GM12865 (cell line): ENCODE measurements at regions not wholly inside any gene's neighbourhood (a gene's known extent, or its start where the extent isn't known, plus 50 kb on each side); places are given as distances from the start of the nearest gene placed in this dataset.

Experiments
- DNase-seq: peaks from one replicate; pipeline ENCODE4 v3.0.0; 2010; ENCODE audit warnings: low read depth
- H3K4me3 ChIP-seq: 2 replicates; pipeline ENCODE4 v1.5.1; 2011; ENCODE audit warnings: mild to moderate bottlenecking, low read depth, low read length, control low read depth
- CTCF ChIP-seq: IDR thresholded peaks from 2 replicates; pipeline ENCODE4 v1.5.1; 2011; ENCODE audit warnings: low read length, control low read depth, low read depth, inconsistent platforms; ENCODE audit not compliant: insufficient read depth; ENCODE audit errors: missing control alignments

GRCh38 chr1:170402476-170403311, 129.3 kb upstream of the GORAB start:
- TF ChIP-seq CTCF = no peak
- H3K4me3 ChIP-seq = no peak overlapping the region
- no peak for DNase-seq

DNA sequence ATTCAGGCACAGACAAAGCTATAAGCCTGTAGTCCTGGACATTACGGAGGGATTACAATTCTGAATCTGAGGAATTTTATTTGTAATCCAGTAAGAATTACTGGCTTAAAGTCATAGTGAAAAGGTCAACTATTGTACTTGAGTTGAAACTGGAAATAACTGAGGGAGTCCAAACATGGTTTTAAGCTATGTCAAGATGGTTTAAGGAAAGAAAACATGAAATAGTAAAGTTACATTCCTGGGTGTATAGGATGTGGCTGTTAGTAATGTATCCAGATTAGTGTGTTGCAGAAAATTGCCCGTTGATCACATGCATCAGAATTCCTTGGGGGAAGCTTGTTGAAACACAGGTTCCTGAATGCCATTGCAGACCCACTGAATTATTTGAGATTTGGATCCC, 124.8 kb upstream of the GORAB start:
- no peak for DNase-seq
- TF ChIP-seq CTCF = no peak
- no peak overlapping the region for H3K4me3 ChIP-seq

- DNase-seq = no peak
- no peak overlapping the region for H3K4me3 ChIP-seq
- no peak for TF ChIP-seq CTCF
Observed at GRCh38 chr1:170407581-170407980, 124.4 kb upstream of the GORAB start.

- no peak for DNase-seq
- TF ChIP-seq CTCF = no peak
- H3K4me3 ChIP-seq = no peak overlapping the region
Observed at GRCh38 chr1:170410401-170411166, 121.4 kb upstream of the GORAB start.

- no peak for DNase-seq
- no peak overlapping the region for H3K4me3 ChIP-seq
- no peak for TF ChIP-seq CTCF
Observed at GRCh38 chr1:170414989-170415709, 116.8 kb upstream of the GORAB start.

- TF ChIP-seq CTCF = no peak
- DNase-seq = no peak
- H3K4me3 ChIP-seq = no peak overlapping the region
Observed at GRCh38 chr1:170415710-170416372, 116.1 kb upstream of the GORAB start.
